Smooth muscle cell (in vitro differentiated cells): ENCODE measurements at regions not wholly inside any gene's neighbourhood (a gene's known extent, or its start where the extent isn't known, plus 50 kb on each side); places are given as distances from the start of the nearest gene placed in this dataset.

ENCODE experiments used
- DNase-seq: peaks from one replicate; lab custom pipeline; 2025; ENCODE audit not compliant: unreplicated experiment; lab: John Stamatoyannopoulos, UW
- H2AFZ ChIP-seq: fragments of 200-600 bp; sonication (generic); 2 replicates; pipeline ENCODE4 v1.6.0; 2016; ENCODE audit warnings: antibody characterized with exemption, low read depth, mild to moderate bottlenecking
- H3F3A ChIP-seq: fragments of 200-600 bp; sonication (generic); 2 replicates; pipeline ENCODE4 v1.6.0; 2017; ENCODE audit warnings: antibody characterized with exemption, low read depth
- H3K27ac ChIP-seq: fragments of 200-600 bp; sonication (generic); 2 replicates; pipeline ENCODE4 v1.5.1; 2016; ENCODE audit warnings: low read depth, mild to moderate bottlenecking
- H3K27me3 ChIP-seq: fragments of 200-600 bp; sonication (generic); 2 replicates; pipeline ENCODE4 v1.6.1; 2016; ENCODE audit warnings: low read depth, mild to moderate bottlenecking
- H3K36me3 ChIP-seq: fragments of 200-600 bp; sonication (generic); 2 replicates; pipeline ENCODE4 v1.5.1; 2016; ENCODE audit warnings: low read depth
- H3K4me1 ChIP-seq: fragments of 200-600 bp; sonication (generic); 2 replicates; pipeline ENCODE4 v1.5.1; 2016; ENCODE audit warnings: low read depth
- H3K4me2 ChIP-seq: fragments of 200-600 bp; sonication (generic); 2 replicates; pipeline ENCODE4 v1.6.0; 2016; ENCODE audit warnings: mild to moderate bottlenecking
- H3K4me3 ChIP-seq: fragments of 200-600 bp; sonication (generic); 2 replicates; pipeline ENCODE4 v1.5.1; 2016; ENCODE audit warnings: mild to moderate bottlenecking
- H3K79me2 ChIP-seq: fragments of 200-600 bp; sonication (generic); 2 replicates; pipeline ENCODE4 v1.6.0; 2016; ENCODE audit warnings: low read depth, mild to moderate bottlenecking
- H3K9ac ChIP-seq: fragments of 200-600 bp; sonication (generic); 2 replicates; pipeline ENCODE4 v1.6.0; 2016; ENCODE audit warnings: low read depth
- H3K9me3 ChIP-seq: fragments of 200-600 bp; sonication (generic); replicated peaks from 2 replicates; pipeline ENCODE4 v1.5.1; 2016; ENCODE audit warnings: low read depth
- H4K20me1 ChIP-seq: fragments of 200-600 bp; sonication (generic); 2 replicates; pipeline ENCODE4 v1.6.0; 2016; ENCODE audit warnings: low read depth
- WGBS: methylation state at CpG from one replicate; pipeline ENCODE4 v1.1.7; 2016; ENCODE audit warnings: low lambda C conversion rate; 5-methylcytosine and 5-hydroxymethylcytosine counted together
- TF ChIP-seq, protein P1 (sequence below): fragments of 200-600 bp; sonication (generic); IDR thresholded peaks from 2 replicates; pipeline ENCODE4 v1.5.1; 2017; ENCODE audit warnings: borderline replicate concordance, mild to moderate bottlenecking, antibody characterized with exemption; ENCODE audit not compliant: insufficient read depth, poor library complexity, severe bottlenecking

DNA sequence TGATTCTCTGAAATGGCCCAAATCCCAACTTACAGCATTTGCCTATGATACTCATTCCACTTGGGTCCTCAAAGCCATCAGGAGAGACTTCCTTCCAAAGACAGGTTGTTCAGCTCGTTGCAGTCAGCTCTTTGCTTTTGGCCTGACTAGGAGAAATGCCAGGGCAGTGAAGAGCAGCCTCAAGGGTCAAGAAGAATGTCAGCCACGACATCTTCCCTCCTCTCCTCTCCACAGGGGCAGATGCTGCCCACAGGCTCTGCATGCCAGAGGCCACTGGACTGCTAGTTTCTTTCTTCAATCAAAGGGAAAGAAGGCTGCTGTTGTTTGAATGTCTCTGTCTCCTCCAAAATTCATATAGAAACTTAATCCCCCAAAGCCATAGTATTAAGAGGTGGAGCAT lies 201.7 kb upstream of the PFN2 start:
- Histone ChIP-seq H4K20me1 (no peaks in the 10 kb centered on the region), H3K4me2 (no peak overlapping the region), H3K4me3 (no peak overlapping the region), H3K9me3 (no peaks in the 10 kb centered on the region), H3K27ac (no peak overlapping the region), H2AFZ (no peak overlapping the region), H3K79me2 (no peaks in the 10 kb centered on the region), H3K9ac (no peak overlapping the region), H3K4me1 (peaks cover 7% of the 10 kb centered on the region), H3F3A (peaks cover 8% of the 10 kb centered on the region), H3K36me3 (no peaks in the 10 kb centered on the region), H3K27me3 (no peaks in the 10 kb centered on the region)
- TF ChIP-seq, protein P1, sequence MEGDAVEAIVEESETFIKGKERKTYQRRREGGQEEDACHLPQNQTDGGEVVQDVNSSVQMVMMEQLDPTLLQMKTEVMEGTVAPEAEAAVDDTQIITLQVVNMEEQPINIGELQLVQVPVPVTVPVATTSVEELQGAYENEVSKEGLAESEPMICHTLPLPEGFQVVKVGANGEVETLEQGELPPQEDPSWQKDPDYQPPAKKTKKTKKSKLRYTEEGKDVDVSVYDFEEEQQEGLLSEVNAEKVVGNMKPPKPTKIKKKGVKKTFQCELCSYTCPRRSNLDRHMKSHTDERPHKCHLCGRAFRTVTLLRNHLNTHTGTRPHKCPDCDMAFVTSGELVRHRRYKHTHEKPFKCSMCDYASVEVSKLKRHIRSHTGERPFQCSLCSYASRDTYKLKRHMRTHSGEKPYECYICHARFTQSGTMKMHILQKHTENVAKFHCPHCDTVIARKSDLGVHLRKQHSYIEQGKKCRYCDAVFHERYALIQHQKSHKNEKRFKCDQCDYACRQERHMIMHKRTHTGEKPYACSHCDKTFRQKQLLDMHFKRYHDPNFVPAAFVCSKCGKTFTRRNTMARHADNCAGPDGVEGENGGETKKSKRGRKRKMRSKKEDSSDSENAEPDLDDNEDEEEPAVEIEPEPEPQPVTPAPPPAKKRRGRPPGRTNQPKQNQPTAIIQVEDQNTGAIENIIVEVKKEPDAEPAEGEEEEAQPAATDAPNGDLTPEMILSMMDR: no peak
- WGBS: 64% methylated on average over 2 of the region's 2 CpGs
- DNase-seq: no peak

DNA sequence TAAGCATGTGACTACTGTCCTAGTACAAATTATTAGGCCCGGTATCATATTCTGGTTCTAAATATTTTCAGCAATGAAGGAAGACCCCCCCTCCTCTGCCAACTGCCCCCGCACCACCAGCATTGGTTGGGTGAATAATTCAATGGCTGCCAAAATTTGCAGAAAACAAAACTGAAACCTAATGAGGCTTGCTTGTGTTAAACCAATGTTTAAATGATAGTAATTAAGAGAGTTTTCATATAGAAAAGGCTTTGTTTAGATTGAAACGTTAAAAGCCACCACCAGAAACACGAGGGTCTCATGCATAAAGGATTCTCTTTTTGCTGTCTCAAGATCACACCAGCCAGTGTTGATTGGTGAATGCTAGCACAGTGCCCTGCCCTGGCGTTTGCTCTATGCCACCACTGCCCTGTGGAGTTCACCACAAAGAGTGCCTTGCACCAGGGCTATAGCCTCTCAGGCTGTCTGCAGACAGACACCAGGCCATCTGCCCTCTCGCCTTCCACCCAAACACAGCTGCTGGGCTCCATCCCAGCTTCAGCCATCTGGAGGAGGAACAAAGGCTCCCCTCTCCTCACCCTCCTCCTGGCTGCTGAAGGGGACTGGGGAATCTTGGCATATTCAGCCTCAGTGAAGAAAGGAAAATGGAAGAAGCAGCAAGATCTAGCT lies 200.3 kb upstream of the PFN2 start:
- no peaks in the 10 kb centered on the region for H3K9me3 ChIP-seq
- H3K36me3 ChIP-seq: no peaks in the 10 kb centered on the region
- no peaks in the 10 kb centered on the region for H3K79me2 ChIP-seq
- no peaks in the 10 kb centered on the region for H3K27me3 ChIP-seq
- H4K20me1 ChIP-seq: no peaks in the 10 kb centered on the region
- no peak overlapping the region for H3K4me2 ChIP-seq
- H3F3A ChIP-seq: peaks cover 8% of the 10 kb centered on the region
- peaks cover 7% of the 10 kb centered on the region for H3K4me1 ChIP-seq
- H2AFZ ChIP-seq: no peak overlapping the region
- TF ChIP-seq, protein P1: no peak
- no peak for DNase-seq
- no peak overlapping the region for H3K9ac ChIP-seq
- WGBS: 80% methylated on average over 6 of the region's 6 CpGs
- H3K27ac ChIP-seq: no peak overlapping the region
- no peak overlapping the region for H3K4me3 ChIP-seq

DNA sequence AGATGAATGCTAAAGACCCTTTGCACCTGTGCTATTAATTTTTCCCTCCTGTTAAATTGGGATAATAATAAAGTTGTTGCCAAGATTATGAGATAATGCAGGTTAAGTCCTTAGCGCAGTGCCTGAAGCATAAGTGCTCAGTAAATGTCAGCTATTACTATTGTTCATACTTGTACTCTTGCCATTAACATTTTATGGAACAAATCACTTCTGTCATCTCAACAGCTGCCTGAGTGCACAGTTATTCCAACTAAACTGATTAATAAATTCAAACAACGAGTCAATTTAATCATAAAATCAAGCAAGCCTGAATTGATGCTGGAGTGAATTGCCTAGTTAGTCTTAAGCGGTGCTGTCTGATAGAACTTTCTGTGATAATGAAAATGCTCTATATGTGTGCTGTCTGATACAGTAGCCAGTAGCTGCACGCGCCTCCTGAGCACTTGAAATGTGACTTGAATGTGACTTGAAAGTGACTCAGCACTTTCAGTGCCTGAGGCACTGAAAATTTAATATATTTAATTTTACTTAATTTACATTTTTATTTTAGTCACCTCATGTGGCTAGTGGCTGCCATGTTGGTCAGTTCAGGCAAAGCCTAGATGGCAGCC lies 198.7 kb upstream of the PFN2 start:
- no peak overlapping the region for H3K4me3 ChIP-seq
- no peak for DNase-seq
- no peaks in the 10 kb centered on the region for H3K27me3 ChIP-seq
- no peaks in the 10 kb centered on the region for H3K9me3 ChIP-seq
- WGBS: 69% methylated on average over 5 of the region's 5 CpGs
- peaks cover 8% of the 10 kb centered on the region for H3F3A ChIP-seq
- no peak overlapping the region for H2AFZ ChIP-seq
- H3K79me2 ChIP-seq: no peaks in the 10 kb centered on the region
- H3K4me2 ChIP-seq: no peak overlapping the region
- H3K4me1 ChIP-seq: peaks cover 10% of the 10 kb centered on the region
- TF ChIP-seq, protein P1: no peak
- H3K36me3 ChIP-seq: no peaks in the 10 kb centered on the region
- H3K9ac ChIP-seq: no peak overlapping the region
- no peaks in the 10 kb centered on the region for H4K20me1 ChIP-seq
- H3K27ac ChIP-seq: no peak overlapping the region

DNA sequence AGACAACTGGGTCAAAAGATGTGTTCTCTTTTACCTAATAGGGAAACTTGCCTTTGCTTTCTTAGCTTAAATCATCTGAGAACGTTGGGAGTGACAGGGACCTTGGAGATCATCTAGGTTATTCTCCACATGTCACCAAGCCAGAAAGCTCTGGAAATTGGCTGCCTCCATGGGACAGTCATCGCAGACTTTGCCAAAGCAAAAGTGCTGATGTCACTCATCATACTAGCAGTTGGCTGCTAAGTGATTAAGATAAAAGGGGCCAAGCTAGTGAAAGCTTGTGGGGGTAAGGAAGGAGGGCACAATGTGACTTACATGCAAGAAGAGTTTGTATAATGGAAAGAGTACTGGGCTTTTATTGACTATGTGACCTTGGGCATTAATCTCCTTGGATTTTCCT lies 198.0 kb upstream of the PFN2 start:
- DNase-seq: no peak
- Histone ChIP-seq H3K4me2 (no peak overlapping the region), H3K9me3 (no peaks in the 10 kb centered on the region), H3F3A (peaks cover 7% of the 10 kb centered on the region), H3K27ac (no peak overlapping the region), H4K20me1 (no peaks in the 10 kb centered on the region), H3K4me1 (peaks cover 5% of the 10 kb centered on the region), H3K27me3 (no peaks in the 10 kb centered on the region), H3K9ac (no peak overlapping the region), H2AFZ (peak overlapping the region; percentile 2), H3K36me3 (no peaks in the 10 kb centered on the region), H3K4me3 (no peak overlapping the region), H3K79me2 (no peaks in the 10 kb centered on the region)
- WGBS: 17% methylated on average over 2 of the region's 2 CpGs
- TF ChIP-seq, protein P1: no peak
